H1 (cell line): ENCODE measurements at regions not wholly inside any gene's neighbourhood (a gene's known extent, or its start where the extent isn't known, plus 50 kb on each side); places are given as distances from the start of the nearest gene placed in this dataset.

Source experiments
- BCL11A ChIP-seq, 2 experiments: IDR thresholded peaks; one replicate each; pipeline ENCODE4 v1.6.1; 2011; ENCODE audit warnings: low read depth in 2 of 2, low read length in 2 of 2, mild to moderate bottlenecking in 2 of 2
- CEBPB ChIP-seq: IDR thresholded peaks from 2 replicates; pipeline ENCODE4 v1.6.1; 2012; ENCODE audit warnings: low read depth, low read length
- GABPA ChIP-seq: IDR thresholded peaks from 2 replicates; pipeline ENCODE4 v1.6.1; 2011; ENCODE audit warnings: mild to moderate bottlenecking, low read length, moderate library complexity, borderline replicate concordance; ENCODE audit not compliant: insufficient read depth
- HDAC2 ChIP-seq, 2 experiments: fragments of 300-600 bp in 1 of 2; sonication (generic) in 1 of 2; IDR thresholded peaks; 2 replicates each; pipeline ENCODE4 v1.6.1; 2011 to 2012; ENCODE audit warnings: low read depth in 2 of 2, low read length in 2 of 2, mild to moderate bottlenecking in 2 of 2, moderate library complexity in 2 of 2, borderline replicate concordance in 1 of 2, inconsistent platforms in 1 of 2
- RBBP5 ChIP-seq: IDR thresholded peaks from 2 replicates; pipeline ENCODE4 v1.7.1; 2012; ENCODE audit warnings: low read depth, mild to moderate bottlenecking, inconsistent platforms, low read length, moderate library complexity, borderline replicate concordance
- SIN3A ChIP-seq, 2 experiments: IDR thresholded peaks in 1 of 2; conservative IDR thresholded peaks in 1 of 2; 2 replicates each; pipeline ENCODE4 v1.6.1; 2011 to 2012; ENCODE audit warnings: low read length in 2 of 2, improper control_type of control experiment in 1 of 2, low read depth in 1 of 2, mild to moderate bottlenecking in 1 of 2
- SP4 ChIP-seq: IDR thresholded peaks from 2 replicates; pipeline ENCODE4 v1.6.1; 2012; ENCODE audit warnings: low read length, inconsistent platforms
- TF ChIP-seq, protein P1 (sequence below): IDR thresholded peaks from 2 replicates; pipeline ENCODE4 v1.6.1; 2012; ENCODE audit warnings: low read length, inconsistent platforms

DNA sequence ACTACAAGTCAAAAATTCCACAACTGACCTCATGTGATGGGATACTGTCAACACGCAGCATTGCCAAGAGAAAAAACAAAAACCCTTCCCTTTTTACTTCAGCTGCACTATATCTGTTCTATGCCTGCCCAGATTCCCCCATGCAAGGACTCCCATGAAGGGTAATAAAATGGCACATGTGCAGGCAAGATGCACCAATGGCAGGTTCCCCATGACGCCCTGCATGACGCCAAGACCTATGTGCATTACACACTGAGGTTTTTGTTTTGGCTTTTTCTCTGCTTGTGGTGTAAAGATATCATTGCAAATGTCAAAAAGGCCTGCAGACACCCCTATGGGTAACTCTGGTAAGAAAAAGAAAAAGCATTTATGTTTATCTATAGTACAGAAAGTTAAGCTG is 403.4 kb downstream of the HDGFL1 start (continued):
- TF ChIP-seq, protein P1, sequence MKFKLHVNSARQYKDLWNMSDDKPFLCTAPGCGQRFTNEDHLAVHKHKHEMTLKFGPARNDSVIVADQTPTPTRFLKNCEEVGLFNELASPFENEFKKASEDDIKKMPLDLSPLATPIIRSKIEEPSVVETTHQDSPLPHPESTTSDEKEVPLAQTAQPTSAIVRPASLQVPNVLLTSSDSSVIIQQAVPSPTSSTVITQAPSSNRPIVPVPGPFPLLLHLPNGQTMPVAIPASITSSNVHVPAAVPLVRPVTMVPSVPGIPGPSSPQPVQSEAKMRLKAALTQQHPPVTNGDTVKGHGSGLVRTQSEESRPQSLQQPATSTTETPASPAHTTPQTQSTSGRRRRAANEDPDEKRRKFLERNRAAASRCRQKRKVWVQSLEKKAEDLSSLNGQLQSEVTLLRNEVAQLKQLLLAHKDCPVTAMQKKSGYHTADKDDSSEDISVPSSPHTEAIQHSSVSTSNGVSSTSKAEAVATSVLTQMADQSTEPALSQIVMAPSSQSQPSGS, result no peak
- no peak for TF ChIP-seq SIN3A (conservative IDR thresholded peaks at IDR 0.05 in 1 of 2, IDR thresholded peaks at IDR 0.05 in 1 of 2; ENCODE audit: low read depth in 1 of 2, low read length in 2 of 2)
- TF ChIP-seq BCL11A (IDR thresholded peaks at IDR 0.05; ENCODE audit: low read depth in 2 of 2, low read length in 2 of 2), result no peak
- TF ChIP-seq HDAC2 (IDR thresholded peaks at IDR 0.05; ENCODE audit: borderline replicate concordance in 1 of 2, low read depth in 2 of 2, low read length in 2 of 2), result no peak
- TF ChIP-seq SP4, result no peak
- TF ChIP-seq CEBPB, result no peak
- TF ChIP-seq GABPA, result no peak
- TF ChIP-seq RBBP5, result no peak
